ENCODE measurements at regions not wholly inside any gene's neighbourhood (a gene's known extent, or its start where the extent isn't known, plus 50 kb on each side); places are given as distances from the start of the nearest gene placed in this dataset.

GRCh38 chr3:44029100-44029499 lies 212.6 kb upstream of the TOPAZ1 start (continued):
- no peak for TF ChIP-seq ZBTB33 (IDR thresholded peaks at IDR 0.05; ENCODE audit: borderline replicate concordance, low read depth)
- no peak for TF ChIP-seq RAD21 (IDR thresholded peaks at IDR 0.05; ENCODE audit: low read length)
- no peak for TF ChIP-seq MEF2A (IDR thresholded peaks at IDR 0.05; ENCODE audit: borderline replicate concordance, low read depth)
- TF ChIP-seq TEAD4 (IDR thresholded peaks at IDR 0.05; ENCODE audit: borderline replicate concordance, insufficient read depth) = no peak
- no peak for TF ChIP-seq GATA2 (CRISPR knock-in tag; IDR thresholded peaks at IDR 0.05)
- TF ChIP-seq EP300 (IDR thresholded peaks at IDR 0.05; ENCODE audit: borderline replicate concordance in 1 of 2, low read depth in 1 of 2, low read length in 1 of 2) = no peak
- no peak for TF ChIP-seq RXRA (IDR thresholded peaks at IDR 0.05; ENCODE audit: borderline replicate concordance, low read depth)
- TF ChIP-seq CHD2 (IDR thresholded peaks at IDR 0.05; ENCODE audit: low read length, partially characterized antibody) = no peak
- no peak for TF ChIP-seq USF1 (IDR thresholded peaks at IDR 0.05; ENCODE audit: borderline replicate concordance, low read depth)

GRCh38 chr3:44030285-44030684 lies 211.4 kb upstream of the TOPAZ1 start:
- Histone ChIP-seq H3K4me2 (no peak overlapping the region), H3K9me2 (no peaks in the 10 kb centered on the region), H2AFZ (ENCODE audit: low read depth) (no peak overlapping the region), H3K9me3 (no peaks in the 10 kb centered on the region), H3K9ac (no peak overlapping the region), H3K27me3 (ENCODE audit: insufficient read depth) (no peaks in the 10 kb centered on the region), H3K27ac (ENCODE audit: low read depth in 2 of 2, low read length in 1 of 2) (no peak overlapping the region), H3K4me3 (ENCODE audit: low read depth in 2 of 2, low read length in 1 of 2) (no peak overlapping the region), H4K20me1 (ENCODE audit: insufficient read depth) (no peaks in the 10 kb centered on the region), H3F3A (replicated peaks; ENCODE audit: insufficient read depth) (no peaks in the 10 kb centered on the region), H3K4me1 (ENCODE audit: control insufficient read depth in 1 of 2, insufficient read depth in 2 of 2, low read depth in 1 of 2, low read length in 1 of 2) (peaks cover 0 to 2% of the 10 kb centered on the region in 2 experiments; a peak in 1 of 4 replicates), H3K36me3 (replicated peaks in 1 of 2; ENCODE audit: control insufficient read depth in 1 of 2, insufficient read depth in 2 of 2, low read length in 1 of 2) (peaks cover 0 to 6% of the 10 kb centered on the region in 2 experiments), H3K79me2 (ENCODE audit: insufficient read depth) (no peaks in the 10 kb centered on the region)
- ChIA-PET CTCF (interaction anchor here (1.4 kb wide), 1 partner anchor 175 kb away, joined by 4 read pairs; no protein-coding TSS in a partner anchor), POLR2A (no interaction called here)
- TF ChIP-seq RAD21 (IDR thresholded peaks at IDR 0.05; ENCODE audit: low read length) (no peak), CTCF (IDR thresholded peaks at IDR 0.05) (no peak), REST (IDR thresholded peaks at IDR 0.05; ENCODE audit: low read depth, low read length) (no peak), EZH2phosphoT487 (IDR thresholded peaks at IDR 0.05; ENCODE audit: borderline replicate concordance, low read depth) (no peak), NRF1 (IDR thresholded peaks at IDR 0.05; ENCODE audit: low read depth, low read length) (no peak)
- DNase-seq = no peak
- WGBS (ENCODE audit: low lambda C conversion rate) = 94% methylated on average over 7 of the region's 7 CpGs
